ENCODE measurements at regions not wholly inside any gene's neighbourhood (a gene's known extent, or its start where the extent isn't known, plus 50 kb on each side); places are given as distances from the start of the nearest gene placed in this dataset.

- DNase-seq, result no peak
Observed at GRCh38 chr5:123786411-123786810, 274.4 kb downstream of the CSNK1G3 start.

GRCh38 chr5:123785162-123786071, 273.4 kb downstream of the CSNK1G3 start:
- no peak for DNase-seq

GRCh38 chr5:123783421-123783820, 271.4 kb downstream of the CSNK1G3 start:
- DNase-seq, result no peak

GRCh38 chr5:123778641-123779040, 266.7 kb downstream of the CSNK1G3 start:
- DNase-seq, result no peak

- DNase-seq, result no peak
Observed at GRCh38 chr5:123776761-123777160, 264.8 kb downstream of the CSNK1G3 start.

- DNase-seq, result no peak
Observed at GRCh38 chr5:123771715-123772114, 259.7 kb downstream of the CSNK1G3 start.

GRCh38 chr5:123763201-123763600, 251.2 kb downstream of the CSNK1G3 start:
- no peak for DNase-seq

- no peak for DNase-seq
Observed at GRCh38 chr5:123756816-123757215, 244.8 kb downstream of the CSNK1G3 start.

GRCh38 chr5:123756318-123756665, 244.3 kb downstream of the CSNK1G3 start:
- no peak for DNase-seq

GRCh38 chr5:123755653-123756317, 243.8 kb downstream of the CSNK1G3 start:
- no peak for DNase-seq

- DNase-seq, result no peak
Observed at GRCh38 chr5:123754908-123755307, 242.9 kb downstream of the CSNK1G3 start.

- DNase-seq, result no peak
Observed at GRCh38 chr5:123753937-123754891, 242.2 kb downstream of the CSNK1G3 start.

- no peak for DNase-seq
Observed at GRCh38 chr5:123753180-123753936, 241.4 kb downstream of the CSNK1G3 start.

- DNase-seq, result no peak
Observed at GRCh38 chr5:123752552-123753179, 240.7 kb downstream of the CSNK1G3 start.

GRCh38 chr5:123751670-123752069, 239.7 kb downstream of the CSNK1G3 start:
- no peak for DNase-seq

GRCh38 chr5:123748239-123748638, 236.3 kb downstream of the CSNK1G3 start:
- no peak for DNase-seq

GRCh38 chr5:123746683-123747360, 234.8 kb downstream of the CSNK1G3 start:
- DNase-seq, result no peak

- no peak for DNase-seq
Observed at GRCh38 chr5:123743990-123744583, 232.1 kb downstream of the CSNK1G3 start.

- DNase-seq, result no peak
Observed at GRCh38 chr5:123735384-123735783, 223.4 kb downstream of the CSNK1G3 start.

GRCh38 chr5:123732257-123732656, 220.3 kb downstream of the CSNK1G3 start:
- DNase-seq, result no peak

GRCh38 chr5:123722451-123722850, 210.5 kb downstream of the CSNK1G3 start:
- no peak for DNase-seq
